ENCODE measurements at regions not wholly inside any gene's neighbourhood (a gene's known extent, or its start where the extent isn't known, plus 50 kb on each side); places are given as distances from the start of the nearest gene placed in this dataset.
"Not testable (repeated sequence)": the region's sequence is repeated elsewhere in the genome, so short reads cannot be mapped to it uniquely, and the experiment has no call there.

- not testable (repeated sequence) for DNase-seq
Measured at GRCh38 chr7:106340247-106340596, 55.4 kb upstream of the NAMPT start.

- DNase-seq, result no peak
Measured at GRCh38 chr7:106339513-106340246, 54.9 kb upstream of the NAMPT start.

DNA sequence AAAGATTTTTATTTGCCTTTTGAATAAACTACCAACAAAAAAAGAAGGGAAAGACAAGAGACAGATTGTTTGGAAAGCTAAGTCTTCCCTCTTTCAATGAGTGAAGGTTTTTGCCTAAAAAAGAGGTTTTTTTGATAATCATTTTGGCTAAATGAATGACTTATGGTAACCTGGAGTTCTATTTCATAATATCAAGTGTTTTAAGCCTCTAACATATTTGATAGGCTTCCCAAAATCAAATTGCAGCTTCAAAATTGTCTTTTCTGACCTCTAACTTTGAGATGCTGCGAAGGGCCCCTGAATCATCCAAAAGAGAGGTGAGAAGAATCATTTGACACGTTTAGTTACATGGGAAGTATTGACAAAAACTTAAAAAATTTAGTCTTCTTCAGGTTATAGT, 53.0 kb upstream of the NAMPT start:
- DNase-seq, result no peak

DNA sequence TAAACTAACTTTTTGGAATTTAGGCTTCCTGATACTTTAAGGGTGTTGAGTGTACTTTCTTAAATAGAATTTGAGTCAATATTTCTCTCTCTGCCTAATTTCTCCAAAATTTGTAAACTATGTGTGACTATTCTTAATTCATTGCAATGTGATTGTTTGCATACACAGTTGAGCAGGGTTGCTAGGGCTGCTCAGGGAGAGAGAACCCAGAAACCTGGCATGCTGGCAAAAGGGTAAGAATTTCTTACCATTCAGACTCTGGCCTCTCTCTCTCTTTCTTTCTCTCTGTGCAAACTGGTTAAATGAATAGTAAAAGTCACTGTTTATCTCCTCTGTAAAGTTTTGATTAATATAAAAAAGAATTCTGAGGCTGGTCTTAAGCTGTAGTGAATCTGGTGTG, 51.0 kb upstream of the NAMPT start:
- no peak for DNase-seq

Measured in occipital lobe (tissue), 1 donor.